ENCODE measurements at regions not wholly inside any gene's neighbourhood (a gene's known extent, or its start where the extent isn't known, plus 50 kb on each side); places are given as distances from the start of the nearest gene placed in this dataset.

DNA sequence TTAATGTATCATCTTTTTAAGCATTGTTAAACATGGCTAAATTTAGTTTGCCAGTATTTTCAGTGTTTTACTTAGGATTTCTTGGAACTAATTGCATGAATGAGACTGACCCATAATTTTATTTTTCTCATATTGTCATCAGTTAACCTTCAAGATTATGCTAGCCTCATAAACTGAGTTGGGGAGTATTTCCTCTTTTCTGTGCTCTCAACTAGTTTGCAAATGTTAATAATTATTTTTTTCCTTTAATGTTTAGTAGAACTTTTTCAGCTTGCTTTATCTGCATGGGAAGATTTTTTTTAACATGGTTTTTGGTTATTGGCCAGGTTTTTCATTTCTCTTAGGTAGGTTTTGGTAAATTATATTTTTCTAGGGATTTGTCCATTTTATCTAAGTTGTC is 235.4 kb upstream of the SESN3 start:
- DNase-seq = no peak

DNA sequence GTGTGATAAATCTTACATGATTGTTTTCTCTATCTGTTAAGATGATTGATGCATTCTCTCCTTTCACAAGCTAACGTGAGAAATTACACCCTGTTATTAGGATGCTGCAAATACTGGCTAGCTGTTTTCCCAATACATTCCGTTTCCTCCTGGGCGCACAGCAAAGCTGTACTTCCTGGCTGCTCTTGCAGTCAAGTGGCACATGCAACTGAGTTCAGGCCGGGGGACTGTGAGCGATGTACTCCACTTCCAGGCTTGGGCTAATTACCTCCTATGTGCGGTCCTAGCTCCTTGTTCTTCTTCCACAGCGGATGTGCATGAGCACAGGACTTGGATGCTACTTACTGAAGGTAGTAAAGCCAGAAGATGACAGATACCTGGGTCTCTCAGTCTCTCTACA is 234.9 kb upstream of the SESN3 start:
- DNase-seq = no peak

DNA sequence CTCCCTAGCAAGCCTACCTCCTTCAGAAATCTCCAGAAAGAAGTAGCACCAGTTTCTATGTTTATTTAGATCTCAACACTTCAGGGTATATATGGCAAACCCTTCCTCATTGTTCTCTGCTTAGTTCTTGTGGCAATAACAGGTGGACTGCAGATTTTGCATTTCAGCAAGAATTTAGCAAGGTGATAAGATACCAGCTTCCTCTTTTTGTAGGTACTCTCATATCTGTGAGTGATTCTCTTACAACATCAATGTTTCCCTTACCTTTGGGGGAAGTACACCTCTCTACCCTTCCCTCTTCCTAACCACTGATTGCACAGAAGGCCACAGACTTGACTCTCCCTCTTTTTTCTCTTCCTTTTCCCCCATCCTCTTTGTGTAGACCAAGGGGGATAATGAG is 230.9 kb upstream of the SESN3 start:
- DNase-seq = no peak

DNA sequence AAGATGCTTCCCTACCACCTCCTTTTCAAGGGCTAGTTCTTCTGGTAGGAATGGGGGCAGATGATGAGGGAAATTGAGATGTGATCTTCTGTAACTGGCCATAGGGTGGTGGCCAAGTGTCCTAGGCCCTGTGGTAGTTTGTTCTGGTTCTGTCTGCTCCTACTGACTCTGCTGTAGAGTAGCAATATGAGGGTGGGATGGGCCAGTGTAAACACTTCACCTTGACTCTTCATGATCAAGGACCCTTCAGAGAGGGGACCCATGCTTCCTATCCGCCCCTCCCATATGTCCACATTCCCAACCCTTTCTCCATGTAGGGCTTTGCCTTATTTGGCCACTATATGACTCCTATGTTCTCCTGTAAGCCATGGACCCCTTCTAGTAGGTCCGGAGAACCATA is 230.3 kb upstream of the SESN3 start:
- no peak for DNase-seq

DNA sequence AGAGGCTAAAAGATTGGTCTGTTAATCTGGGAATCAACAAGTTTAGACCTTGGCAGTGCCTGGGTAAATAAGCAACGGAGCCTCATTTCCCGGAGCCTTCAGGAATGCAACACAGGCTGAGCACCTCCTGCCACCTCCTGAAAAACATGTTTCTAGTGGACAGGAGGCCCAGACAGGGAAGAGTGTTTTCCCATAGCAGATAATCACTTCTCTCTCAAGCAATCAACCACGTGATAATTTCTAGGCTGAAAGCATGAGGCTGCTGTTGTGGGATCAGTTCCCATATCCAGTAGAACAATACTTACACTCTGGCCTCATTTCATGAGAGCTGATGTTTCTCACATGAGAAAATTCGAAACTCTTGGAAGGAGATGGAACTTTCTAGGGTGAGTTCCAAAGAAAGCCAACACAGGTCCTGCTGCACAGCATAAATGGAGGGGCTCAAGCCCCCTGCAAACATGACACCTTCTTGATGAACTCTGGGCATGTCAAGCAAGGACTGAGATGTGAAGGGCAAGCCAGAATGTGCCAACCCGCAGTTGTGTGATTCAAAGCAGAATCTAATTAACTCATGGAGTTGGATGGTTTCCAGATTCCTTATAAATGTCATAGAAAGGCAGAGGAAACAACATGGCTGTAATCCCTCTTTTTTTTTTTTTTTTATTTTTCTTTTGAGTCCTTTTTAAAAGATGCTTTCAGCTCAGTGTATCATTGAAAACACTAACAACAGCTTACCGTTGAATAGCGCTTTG is 228.5 kb upstream of the SESN3 start:
- no peak for DNase-seq

DNA sequence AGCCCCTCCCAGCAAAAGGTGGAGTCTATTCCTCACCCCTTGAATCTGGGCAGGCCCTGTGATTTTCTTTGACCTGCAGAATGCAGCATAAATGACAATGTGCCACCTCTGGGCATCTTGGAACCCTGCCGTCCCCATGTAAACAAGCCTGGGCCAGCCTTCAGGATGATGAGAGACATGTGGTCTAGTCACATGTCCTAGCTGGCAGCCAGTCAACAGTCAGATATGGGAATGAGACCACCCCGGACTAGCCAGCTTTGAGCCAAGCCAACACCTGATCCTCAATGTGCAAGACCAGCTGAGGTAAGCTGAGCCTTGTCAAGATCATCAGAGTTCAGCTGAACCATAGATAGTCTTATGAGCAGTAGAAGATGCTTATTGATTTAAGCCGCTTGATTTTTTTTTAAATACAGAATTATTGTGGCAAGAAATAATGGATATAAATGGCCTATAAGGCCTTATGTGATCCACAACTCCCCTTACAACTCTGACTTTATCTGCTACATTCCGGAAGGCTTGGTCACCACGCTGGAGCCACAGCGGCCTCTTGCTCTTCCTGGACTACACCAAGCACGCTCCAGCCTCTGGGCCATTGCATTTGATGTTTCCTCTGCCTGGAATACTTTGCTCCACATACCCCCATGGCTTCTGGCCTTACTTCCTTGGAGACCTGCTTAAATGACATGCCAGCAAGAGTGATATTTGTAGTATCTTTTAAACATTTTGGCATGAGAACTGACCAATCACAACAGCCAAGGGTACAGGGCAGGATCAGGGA is 225.9 kb upstream of the SESN3 start:
- DNase-seq = no peak

DNA sequence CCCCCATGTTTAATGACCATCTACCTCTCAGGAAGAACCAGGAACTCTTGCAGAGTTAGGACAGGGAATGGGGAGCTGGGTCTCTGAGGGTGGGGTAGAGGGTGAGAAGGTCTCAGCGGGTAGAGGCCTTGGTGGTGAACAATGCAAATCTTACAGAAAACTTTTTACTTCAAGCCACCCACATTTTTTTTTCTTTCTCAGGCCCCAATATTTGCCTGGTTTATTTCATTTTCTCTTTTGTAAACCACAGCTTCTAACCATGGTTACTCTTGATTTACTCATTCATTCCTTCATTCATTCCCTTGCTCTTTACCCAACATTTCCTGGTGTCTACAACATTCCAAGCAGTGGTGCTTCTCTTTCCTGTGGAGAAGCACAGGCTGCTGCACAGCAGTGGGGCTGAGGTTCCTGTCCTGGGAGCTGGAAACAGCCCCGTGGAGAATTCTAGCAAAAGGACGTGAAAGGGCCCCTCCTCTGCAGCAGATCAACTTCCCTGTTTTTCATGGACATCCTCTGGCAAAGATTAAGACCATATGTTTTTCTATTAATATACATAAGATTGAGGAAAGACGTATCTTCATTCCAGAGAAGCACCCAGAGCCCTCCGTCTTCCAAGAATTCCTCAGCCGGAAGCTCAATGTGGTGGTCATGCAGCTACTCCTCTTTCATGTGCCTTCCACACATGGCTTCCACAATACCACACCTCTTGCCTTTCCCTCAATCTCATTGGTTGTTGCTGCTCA is 224.4 kb upstream of the SESN3 start:
- no peak for DNase-seq

DNA sequence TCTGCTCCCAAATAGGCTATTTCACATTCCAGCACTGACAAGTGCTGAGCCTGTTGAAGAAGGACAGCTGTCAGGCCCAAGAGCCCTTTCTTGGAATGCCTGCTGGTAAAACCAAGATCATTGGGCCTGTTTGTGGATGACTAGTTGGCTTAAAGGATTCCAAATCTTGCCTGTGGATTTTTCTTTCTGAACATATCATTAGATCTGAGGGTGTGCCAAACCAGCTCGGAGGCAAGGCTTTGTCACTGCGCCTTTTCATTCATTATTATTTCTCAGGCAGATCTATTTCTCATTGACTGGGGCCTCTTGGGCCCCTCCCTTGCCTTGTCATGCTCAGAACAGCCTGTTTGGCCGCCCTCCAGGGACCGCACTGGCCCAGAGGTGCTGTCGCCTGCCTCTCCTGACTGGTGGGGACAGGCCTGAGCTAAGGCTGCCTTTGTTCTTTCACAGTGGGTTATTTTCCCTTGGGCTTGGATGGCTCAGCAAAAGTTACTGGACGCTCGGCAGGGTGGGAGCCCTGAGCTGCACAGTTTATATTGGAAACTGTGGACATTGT is 222.7 kb upstream of the SESN3 start:
- DNase-seq = no peak

DNA sequence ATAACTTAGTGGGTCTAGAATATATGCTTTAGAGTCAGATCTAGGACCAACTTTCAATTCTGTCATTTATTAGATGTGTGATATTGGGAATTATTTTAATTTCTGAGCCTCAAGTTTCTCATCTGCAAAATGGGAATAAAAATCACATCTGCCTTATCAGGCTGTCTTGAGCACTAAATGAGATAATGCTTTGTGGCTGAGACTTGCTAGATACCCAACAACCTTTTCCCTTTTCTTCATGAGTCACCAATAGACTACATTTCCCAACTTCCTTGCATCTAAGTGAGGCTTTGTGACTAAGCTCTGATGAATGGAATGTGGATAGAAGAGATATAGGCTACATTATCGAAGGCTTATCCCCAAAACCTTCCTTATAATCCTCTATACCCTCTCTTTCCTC is 220.7 kb upstream of the SESN3 start:
- DNase-seq = no peak

DNA sequence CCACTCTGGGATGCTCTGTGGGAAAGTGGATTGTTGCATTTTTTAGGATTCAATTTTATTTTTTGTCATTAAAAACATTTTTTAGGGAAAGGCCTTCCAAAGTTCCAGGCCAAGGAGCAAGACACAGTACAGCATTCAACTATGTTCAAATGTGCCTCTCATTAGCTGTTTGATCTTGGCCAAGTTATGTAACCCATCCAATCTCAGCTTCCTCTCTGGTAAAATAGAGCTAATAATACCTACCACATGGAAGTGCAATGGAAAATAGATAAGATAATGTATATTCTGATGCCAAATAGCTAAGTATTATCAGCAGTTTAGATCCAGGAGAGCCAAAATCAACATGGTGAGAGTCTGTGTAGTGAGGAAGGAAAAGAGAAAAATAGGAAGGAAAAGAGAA is 220.3 kb upstream of the SESN3 start:
- DNase-seq = no peak

DNA sequence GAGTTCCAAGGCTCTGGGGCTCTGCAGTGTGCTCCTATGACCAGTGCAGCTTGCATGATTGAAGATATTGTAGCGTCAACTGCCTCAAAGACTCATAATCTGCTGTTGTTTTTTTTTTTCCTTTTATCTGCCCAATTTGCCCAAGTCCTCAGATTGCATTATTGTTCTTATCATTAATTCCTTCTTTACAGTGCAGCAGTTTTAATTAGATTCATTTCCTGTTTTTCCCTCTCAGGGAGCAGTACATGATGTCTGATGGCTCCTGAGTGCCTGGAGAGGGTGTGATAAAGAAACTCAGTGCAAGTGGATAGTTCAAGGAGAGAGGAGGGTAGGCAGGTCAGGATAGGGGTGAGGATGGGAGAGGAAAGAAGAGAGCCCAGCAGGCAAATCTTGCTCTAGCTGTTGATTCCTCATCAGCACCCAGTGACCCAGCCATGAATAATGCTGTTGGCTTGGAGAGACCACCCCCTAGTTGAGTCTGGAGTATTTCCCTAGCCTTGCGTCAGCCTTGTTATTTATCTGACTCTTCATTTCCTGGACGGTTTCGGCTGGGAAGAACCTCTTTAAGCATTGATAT is 219.6 kb upstream of the SESN3 start:
- no peak for DNase-seq

DNA sequence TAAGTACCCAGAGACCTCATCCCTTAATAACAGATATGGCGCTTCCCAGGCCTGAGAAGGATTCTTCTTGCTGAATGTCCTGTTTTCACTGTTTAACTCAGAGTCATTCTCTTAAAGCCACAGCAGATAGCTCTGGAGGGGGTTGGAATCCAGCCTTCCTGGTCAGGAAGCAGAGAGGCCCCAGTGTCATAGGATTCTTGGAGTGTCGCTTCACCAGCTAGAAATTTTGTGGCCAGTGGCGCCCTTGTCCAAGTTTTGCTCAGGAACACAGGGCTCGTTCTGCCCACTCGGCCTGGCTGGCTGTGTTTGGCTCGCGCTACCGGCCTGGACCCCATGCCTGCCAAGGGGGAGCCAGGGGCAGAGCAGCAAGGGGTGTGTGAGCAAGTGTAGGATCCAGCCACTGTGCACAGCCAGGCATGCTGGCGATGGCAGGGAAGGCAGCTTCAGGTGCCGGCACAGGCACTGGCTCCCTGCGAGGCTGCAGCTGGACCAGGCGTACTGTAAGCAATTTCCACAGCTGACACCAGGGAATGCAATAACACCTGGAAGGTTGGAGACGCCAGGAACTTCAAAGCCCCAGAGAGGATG is 214.8 kb upstream of the SESN3 start:
- DNase-seq = no peak

DNA sequence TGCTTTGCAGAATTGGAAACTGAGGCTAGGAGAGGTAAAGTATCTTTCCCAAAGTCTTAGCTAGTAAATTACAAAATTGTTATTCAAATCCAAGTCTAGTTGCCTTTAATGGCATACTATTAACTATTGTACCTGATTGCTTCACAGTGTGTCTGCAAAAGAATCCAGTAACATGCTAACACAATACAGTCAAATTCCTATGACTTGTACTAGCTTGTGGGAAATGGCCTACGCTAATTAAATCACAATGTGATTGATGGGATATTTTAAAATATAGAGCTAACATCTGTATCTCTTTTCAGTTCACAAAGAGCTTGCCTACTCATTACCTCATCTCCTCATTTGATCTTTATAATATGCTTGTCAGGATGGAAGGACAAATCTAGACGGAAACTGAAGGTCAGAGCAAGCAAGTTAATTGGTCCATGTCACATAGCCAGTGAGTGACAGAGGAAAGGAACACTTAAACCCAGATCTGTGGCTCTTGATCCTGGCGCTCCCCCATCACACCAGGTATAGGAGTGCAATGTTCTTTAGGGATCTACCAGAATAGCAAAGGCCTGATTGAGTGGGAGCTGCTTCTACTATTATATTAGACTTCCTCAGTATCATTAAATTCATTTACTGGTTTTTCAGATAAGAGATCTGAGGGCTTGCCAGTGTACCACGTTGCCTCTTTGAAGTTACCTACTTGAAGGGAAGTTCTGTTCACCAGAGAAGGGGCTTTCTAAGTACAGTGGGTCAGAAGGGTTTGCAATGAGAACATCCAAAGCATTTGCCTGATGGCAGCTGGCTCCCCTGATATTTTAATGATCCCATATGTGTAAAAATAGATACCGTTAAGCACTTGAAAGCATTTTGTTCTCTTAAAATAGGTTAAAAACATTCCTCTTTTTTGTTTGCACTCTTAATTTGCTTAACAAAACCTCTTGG is 213.6 kb upstream of the SESN3 start:
- no peak for DNase-seq

DNA sequence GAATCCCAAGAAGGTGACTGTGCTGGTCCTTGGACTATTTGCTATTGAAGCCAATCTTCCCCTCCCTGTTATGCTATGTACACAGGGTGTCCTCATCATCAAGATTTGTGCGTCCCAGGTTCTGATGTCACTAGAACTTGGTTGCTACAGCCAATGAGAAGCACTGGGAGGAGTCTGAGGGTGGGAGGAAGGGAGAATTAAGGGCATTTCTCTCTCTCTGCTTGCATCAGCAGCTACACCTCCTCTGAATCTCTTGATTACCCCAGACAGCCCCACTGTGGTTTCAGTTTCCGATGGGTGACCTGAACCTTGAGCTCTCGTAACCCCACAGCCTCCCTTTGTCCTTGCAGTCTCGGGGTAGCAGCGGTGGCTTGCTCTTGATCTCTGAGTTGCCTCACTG is 212.4 kb upstream of the SESN3 start:
- DNase-seq = no peak

DNA sequence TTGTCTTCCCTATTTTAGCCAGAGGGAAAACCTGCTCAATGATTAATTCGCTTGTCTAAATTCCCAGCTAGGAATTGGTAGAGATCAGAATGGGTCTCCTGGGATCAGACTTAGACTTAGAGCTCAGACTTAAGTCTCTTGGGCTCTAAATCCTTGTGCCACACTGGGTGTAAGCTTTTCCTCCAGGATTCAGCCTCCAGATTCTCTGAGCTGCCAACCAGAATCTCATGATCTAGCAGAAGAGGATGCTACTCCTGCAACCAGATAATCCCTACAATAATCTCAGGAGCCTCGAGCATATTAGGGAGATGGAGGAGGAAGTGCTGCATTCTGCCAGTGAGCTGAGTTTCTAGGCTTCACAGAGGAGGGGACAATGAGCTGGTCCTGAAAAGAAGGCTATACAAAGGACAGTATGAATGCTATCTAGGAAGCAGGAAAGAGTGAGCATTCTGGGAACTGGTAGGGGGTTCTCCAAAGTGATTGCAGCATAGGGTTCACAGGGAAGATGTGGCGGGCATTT is 211.6 kb upstream of the SESN3 start:
- no peak for DNase-seq

DNA sequence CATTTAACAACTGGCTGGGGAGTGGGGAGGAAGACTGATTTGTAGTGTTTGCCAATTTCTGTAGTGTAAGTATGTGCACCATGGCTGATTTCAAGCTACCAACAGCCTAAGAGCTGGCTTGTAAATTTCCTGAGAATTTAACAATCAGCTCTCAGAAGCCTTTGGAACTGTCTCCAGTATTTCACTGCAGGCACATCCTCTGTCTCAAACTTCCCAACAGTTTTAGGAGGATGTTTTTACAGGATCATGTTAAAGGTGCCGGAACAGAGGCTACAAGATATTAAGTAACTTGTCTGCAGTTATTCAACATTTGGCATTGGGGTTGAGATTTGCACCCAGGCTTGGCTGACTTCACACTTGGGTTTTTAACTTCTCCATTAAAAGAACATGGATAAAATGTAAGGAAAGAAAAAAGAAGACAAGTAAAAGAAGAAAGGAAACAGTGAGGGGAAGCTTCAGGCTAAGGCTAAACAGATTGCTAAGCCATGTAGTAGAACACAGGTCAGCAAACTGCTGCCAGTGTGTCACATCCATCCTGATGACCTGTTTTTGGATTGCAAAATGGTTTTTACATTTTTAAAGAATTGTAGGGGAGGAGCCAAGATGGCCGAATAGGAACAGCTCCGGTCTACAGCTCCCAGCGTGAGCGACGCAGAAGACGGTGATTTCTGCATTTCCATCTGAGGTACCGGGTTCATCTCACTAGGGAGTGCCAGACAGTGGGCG is 204.8 kb upstream of the SESN3 start:
- DNase-seq = no peak

DNA sequence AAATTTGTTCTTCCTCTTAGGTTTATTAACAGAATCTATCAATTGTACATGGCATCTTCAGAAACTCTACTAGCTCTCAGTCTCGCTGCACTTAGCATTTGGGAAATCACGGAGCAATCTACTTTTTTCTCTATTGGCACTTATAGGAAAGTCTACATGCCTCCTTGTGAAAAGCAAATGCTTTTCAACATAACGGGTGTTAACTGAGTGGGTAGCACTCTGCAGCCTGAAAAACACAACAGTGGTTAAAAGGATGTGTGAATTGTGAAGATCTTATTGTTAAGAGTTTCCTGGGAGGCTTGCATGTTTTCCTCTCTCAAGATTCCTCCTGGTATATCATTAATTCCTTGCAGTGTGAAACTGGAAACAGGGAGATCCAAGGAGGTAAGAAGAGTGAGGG is 204.2 kb upstream of the SESN3 start:
- no peak for DNase-seq

DNA sequence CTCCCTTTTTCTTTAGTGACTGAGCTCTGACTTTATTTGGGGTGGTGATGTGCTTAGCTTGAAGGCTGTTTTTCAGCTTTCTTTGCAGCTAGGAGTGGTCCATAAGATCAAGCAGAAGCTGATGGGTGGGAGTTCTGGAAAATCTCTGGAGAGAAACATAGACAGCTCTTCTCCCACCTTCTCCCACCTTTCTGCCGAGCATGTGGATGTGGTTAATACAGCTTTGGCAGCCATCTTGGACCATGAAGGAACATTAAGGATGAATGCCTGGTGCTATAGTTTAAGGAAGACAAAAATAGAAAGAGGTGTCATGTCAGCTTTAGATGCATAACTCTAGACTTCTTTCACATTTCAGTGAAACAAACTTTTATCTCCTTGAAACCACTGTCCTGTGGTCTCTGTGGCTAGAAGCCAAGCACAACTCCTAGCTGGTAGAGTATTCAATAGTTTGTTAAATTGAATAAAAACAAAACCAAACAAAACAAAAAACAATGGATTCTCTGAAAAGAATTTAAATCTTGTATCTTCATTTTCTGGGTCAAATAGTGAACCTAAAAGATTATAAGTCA is 203.6 kb upstream of the SESN3 start:
- no peak for DNase-seq

DNA sequence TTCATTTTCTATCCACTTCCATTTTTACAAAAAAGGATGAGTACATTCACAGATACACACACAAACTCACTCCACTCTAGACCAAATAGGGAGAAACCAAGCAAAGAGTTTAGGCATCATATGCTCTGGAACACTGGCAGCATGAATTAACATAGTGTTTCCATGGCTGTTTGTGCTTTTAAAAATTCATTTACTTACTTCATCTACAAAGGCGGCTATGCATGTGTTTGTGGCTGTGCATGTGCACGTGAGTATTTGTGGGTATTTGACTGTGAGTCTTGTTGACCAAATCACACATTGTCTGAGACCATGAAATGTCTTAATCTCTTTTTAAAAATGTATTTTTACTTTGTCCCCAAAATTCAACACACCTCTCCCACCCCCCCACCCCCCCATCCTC is 203.0 kb upstream of the SESN3 start:
- DNase-seq = no peak
